Panc1 (cell line): ENCODE measurements at regions not wholly inside any gene's neighbourhood (a gene's known extent, or its start where the extent isn't known, plus 50 kb on each side); places are given as distances from the start of the nearest gene placed in this dataset.

Source experiments
- POLR2AphosphoS5 ChIP-seq: IDR thresholded peaks from 2 replicates; pipeline ENCODE4 v1.6.1; 2012; ENCODE audit warnings: mild to moderate bottlenecking, low read depth, low read length, moderate library complexity
- SIN3A ChIP-seq: IDR thresholded peaks from 2 replicates; pipeline ENCODE4 v1.6.1; 2012; ENCODE audit warnings: low read depth, mild to moderate bottlenecking, low read length, moderate library complexity, borderline replicate concordance; ENCODE audit not compliant: insufficient read depth
- TCF7L2 ChIP-seq: IDR thresholded peaks from 2 replicates; pipeline ENCODE4 v1.6.1; 2011; ENCODE audit warnings: mild to moderate bottlenecking, low read depth, low read length, inconsistent platforms
- TF ChIP-seq, protein P1 (sequence below): fragments of 450-650 bp; IDR thresholded peaks from 2 replicates; pipeline ENCODE4 v1.5.1; 2017; ENCODE audit warnings: mild to moderate bottlenecking
- TF ChIP-seq, protein P2 (sequence below), 2 experiments: IDR thresholded peaks; 2 replicates each; pipeline ENCODE4 v1.6.1; 2011 to 2012; ENCODE audit warnings: low read depth in 2 of 2, control low read depth in 1 of 2, low read length in 1 of 2, mild to moderate bottlenecking in 1 of 2, moderate library complexity in 1 of 2; ENCODE audit not compliant: insufficient read depth in 1 of 2

DNA sequence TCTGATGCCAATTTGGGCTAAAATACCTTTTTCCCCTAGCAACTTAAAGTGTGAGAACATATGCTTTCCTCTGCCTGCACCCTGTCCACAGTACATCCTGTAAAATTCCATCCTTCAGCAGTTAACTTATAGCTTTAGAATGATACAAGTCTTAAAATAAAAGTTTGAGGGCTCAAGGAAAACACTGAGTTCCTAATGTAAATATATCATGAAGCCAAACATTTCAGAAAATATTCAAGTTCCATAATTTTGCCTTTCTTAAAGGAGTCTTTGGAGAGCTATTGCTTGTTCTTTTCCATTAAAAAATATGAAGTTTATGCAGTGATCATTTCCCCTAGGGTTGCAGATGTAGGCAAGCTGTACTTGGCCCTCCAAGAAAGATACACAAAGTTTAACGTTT is 303.8 kb downstream of the COL12A1 start:
- TF ChIP-seq, protein P1, sequence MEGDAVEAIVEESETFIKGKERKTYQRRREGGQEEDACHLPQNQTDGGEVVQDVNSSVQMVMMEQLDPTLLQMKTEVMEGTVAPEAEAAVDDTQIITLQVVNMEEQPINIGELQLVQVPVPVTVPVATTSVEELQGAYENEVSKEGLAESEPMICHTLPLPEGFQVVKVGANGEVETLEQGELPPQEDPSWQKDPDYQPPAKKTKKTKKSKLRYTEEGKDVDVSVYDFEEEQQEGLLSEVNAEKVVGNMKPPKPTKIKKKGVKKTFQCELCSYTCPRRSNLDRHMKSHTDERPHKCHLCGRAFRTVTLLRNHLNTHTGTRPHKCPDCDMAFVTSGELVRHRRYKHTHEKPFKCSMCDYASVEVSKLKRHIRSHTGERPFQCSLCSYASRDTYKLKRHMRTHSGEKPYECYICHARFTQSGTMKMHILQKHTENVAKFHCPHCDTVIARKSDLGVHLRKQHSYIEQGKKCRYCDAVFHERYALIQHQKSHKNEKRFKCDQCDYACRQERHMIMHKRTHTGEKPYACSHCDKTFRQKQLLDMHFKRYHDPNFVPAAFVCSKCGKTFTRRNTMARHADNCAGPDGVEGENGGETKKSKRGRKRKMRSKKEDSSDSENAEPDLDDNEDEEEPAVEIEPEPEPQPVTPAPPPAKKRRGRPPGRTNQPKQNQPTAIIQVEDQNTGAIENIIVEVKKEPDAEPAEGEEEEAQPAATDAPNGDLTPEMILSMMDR = no peak
- TF ChIP-seq POLR2AphosphoS5 (no peak), TCF7L2 (no peak), SIN3A (no peak)
- TF ChIP-seq, protein P2, sequence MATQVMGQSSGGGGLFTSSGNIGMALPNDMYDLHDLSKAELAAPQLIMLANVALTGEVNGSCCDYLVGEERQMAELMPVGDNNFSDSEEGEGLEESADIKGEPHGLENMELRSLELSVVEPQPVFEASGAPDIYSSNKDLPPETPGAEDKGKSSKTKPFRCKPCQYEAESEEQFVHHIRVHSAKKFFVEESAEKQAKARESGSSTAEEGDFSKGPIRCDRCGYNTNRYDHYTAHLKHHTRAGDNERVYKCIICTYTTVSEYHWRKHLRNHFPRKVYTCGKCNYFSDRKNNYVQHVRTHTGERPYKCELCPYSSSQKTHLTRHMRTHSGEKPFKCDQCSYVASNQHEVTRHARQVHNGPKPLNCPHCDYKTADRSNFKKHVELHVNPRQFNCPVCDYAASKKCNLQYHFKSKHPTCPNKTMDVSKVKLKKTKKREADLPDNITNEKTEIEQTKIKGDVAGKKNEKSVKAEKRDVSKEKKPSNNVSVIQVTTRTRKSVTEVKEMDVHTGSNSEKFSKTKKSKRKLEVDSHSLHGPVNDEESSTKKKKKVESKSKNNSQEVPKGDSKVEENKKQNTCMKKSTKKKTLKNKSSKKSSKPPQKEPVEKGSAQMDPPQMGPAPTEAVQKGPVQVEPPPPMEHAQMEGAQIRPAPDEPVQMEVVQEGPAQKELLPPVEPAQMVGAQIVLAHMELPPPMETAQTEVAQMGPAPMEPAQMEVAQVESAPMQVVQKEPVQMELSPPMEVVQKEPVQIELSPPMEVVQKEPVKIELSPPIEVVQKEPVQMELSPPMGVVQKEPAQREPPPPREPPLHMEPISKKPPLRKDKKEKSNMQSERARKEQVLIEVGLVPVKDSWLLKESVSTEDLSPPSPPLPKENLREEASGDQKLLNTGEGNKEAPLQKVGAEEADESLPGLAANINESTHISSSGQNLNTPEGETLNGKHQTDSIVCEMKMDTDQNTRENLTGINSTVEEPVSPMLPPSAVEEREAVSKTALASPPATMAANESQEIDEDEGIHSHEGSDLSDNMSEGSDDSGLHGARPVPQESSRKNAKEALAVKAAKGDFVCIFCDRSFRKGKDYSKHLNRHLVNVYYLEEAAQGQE (IDR thresholded peaks at IDR 0.05; ENCODE audit: insufficient read depth in 1 of 2, low read depth in 2 of 2, low read length in 1 of 2) = no peak
